ENCODE measurements at regions not wholly inside any gene's neighbourhood (a gene's known extent, or its start where the extent isn't known, plus 50 kb on each side); places are given as distances from the start of the nearest gene placed in this dataset.

GRCh38 chr12:59372956-59373355 lies 222.9 kb upstream of the SLC16A7 start:
- no peak overlapping the region for H3K4me3 ChIP-seq
- no peaks in the 10 kb centered on the region for H3K4me1 ChIP-seq
- H3K9me3 ChIP-seq = no peaks in the 10 kb centered on the region; the same call in 2 of the 3 replicates
- no peak overlapping the region for H3K4me2 ChIP-seq
- no peak for TF ChIP-seq MYC (IDR thresholded peaks at IDR 0.05; ENCODE audit: borderline replicate concordance, low read length)
- no peak for TF ChIP-seq RARB (CRISPR knock-in tag; IDR thresholded peaks at IDR 0.05)
- TF ChIP-seq ZFP36 (IDR thresholded peaks at IDR 0.05; ENCODE audit: borderline replicate concordance, partially characterized antibody) = no peak
- no peak for FAIRE-seq
- CTCF ChIA-PET = no interaction called here
- ATAC-seq = peak in 1 of 2 experiments; percentile 49; a peak in 1 of 6 replicates
- DNase-seq (ENCODE audit: low read depth in 1 of 2, low spot score in 1 of 2) = peak in 1 of 2 experiments; percentile 4
- POLR2A ChIA-PET = no interaction called here
- H3K27ac ChIP-seq = no peak overlapping the region
- 36% methylated on average over 3 of the region's 3 CpGs for WGBS (ENCODE audit: missing lambda C conversion rate)

DNA sequence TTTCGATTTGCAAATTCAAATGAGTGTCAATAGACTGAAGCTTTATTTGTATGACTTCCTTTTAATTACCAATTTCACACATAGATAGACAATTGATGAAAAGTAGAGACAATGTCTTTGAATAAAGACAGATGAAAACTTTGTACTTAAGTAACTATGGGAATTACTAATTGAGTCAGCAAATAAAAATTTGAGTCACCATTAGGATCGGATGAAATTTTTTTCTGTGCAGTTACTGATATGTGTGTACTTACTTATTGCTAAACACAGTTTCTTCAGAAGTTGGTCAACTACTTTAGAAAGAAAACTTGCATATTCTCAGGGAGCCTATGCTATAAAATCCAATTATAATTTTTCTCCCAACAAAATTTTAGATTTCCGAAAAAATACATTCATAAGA lies 224.9 kb upstream of the SLC16A7 start:
- DNase-seq (ENCODE audit: low read depth in 1 of 2, low spot score in 1 of 2) (no peak), FAIRE-seq (no peak), ATAC-seq (no peak)
- WGBS (ENCODE audit: missing lambda C conversion rate) = 49% methylated on average over 3 of the region's 3 CpGs
- Histone ChIP-seq H3K9me3 (no peaks in the 10 kb centered on the region; the same call in 2 of the 3 replicates), H3K4me1 (no peaks in the 10 kb centered on the region), H3K27ac (no peak overlapping the region), H3K4me2 (no peak overlapping the region), H3K4me3 (no peak overlapping the region)
- POLR2A ChIA-PET = no interaction called here
- CTCF ChIA-PET = no interaction called here
- no peak for TF ChIP-seq PBX3 (IDR thresholded peaks at IDR 0.05)
- TF ChIP-seq HOXA7 (CRISPR knock-in tag; IDR thresholded peaks at IDR 0.05) = no peak
- no peak for TF ChIP-seq MAFK (IDR thresholded peaks at IDR 0.05; ENCODE audit: partially characterized antibody)
- no peak for TF ChIP-seq NR3C1 (IDR thresholded peaks at IDR 0.05)
- TF ChIP-seq, protein P1, sequence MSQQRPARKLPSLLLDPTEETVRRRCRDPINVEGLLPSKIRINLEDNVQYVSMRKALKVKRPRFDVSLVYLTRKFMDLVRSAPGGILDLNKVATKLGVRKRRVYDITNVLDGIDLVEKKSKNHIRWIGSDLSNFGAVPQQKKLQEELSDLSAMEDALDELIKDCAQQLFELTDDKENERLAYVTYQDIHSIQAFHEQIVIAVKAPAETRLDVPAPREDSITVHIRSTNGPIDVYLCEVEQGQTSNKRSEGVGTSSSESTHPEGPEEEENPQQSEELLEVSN (IDR thresholded peaks at IDR 0.05; ENCODE audit: borderline replicate concordance, low read depth) = no peak

- no peaks in the 10 kb centered on the region for H3K9me3 ChIP-seq
- no peak for ATAC-seq
- no peak for TF ChIP-seq ESRRA (IDR thresholded peaks at IDR 0.05; ENCODE audit: borderline replicate concordance, low read length)
- no peak for TF ChIP-seq CEBPB (IDR thresholded peaks at IDR 0.05)
- TF ChIP-seq MAX (IDR thresholded peaks at IDR 0.05) = no peak
- no peak for TF ChIP-seq SREBF2 (IDR thresholded peaks at IDR 0.05)
- TF ChIP-seq CBX8 (IDR thresholded peaks at IDR 0.05) = no peak
- no peak for TF ChIP-seq GATA3 (IDR thresholded peaks at IDR 0.05; ENCODE audit: borderline replicate concordance)
- TF ChIP-seq ZSCAN20 (CRISPR knock-in tag; IDR thresholded peaks at IDR 0.05) = no peak
- TF ChIP-seq HEYL (CRISPR knock-in tag; IDR thresholded peaks at IDR 0.05) = no peak
- TF ChIP-seq KDM5A (IDR thresholded peaks at IDR 0.05) = no peak
- TF ChIP-seq ZFP36 (IDR thresholded peaks at IDR 0.05; ENCODE audit: borderline replicate concordance, partially characterized antibody) = no peak
- no peak for TF ChIP-seq CTCF (IDR thresholded peaks at IDR 0.05)
- no peak for TF ChIP-seq HOXB5 (CRISPR knock-in tag; IDR thresholded peaks at IDR 0.05)
- no peak for TF ChIP-seq PHF8 (IDR thresholded peaks at IDR 0.05; ENCODE audit: borderline replicate concordance, low read depth)
- TF ChIP-seq HMGXB4 (CRISPR knock-in tag; IDR thresholded peaks at IDR 0.05; ENCODE audit: borderline replicate concordance) = no peak
- no peak for TF ChIP-seq FOSL2 (IDR thresholded peaks at IDR 0.05)
- no peak for TF ChIP-seq FOSL2 (CRISPR knock-in tag; IDR thresholded peaks at IDR 0.05)
- no peak overlapping the region for H3K4me3 ChIP-seq
- no peak overlapping the region for H3K4me2 ChIP-seq
- WGBS (ENCODE audit: missing lambda C conversion rate) = 8% methylated on average over 2 of the region's 2 CpGs
- no peaks in the 10 kb centered on the region for H3K4me1 ChIP-seq
- no peak overlapping the region for H3K27ac ChIP-seq
- ChIA-PET POLR2A (no interaction called here), CTCF (no interaction called here)
- DNase-seq (ENCODE audit: low read depth in 1 of 2, low spot score in 1 of 2) = no peak
- no peak for FAIRE-seq
Measured at GRCh38 chr12:59365133-59365532, 230.7 kb upstream of the SLC16A7 start.

Data from A549 (cell line).